Naive thymus-derived CD4-positive, alpha-beta T cell (primary cell): ENCODE measurements at regions not wholly inside any gene's neighbourhood (a gene's known extent, or its start where the extent isn't known, plus 50 kb on each side); places are given as distances from the start of the nearest gene placed in this dataset.
A peak's percentile ranks its signal among the peaks of the same experiment; 100 is the strongest.

Experiments
- ATAC-seq: fragments of 150-1000 bp; cut with Tn5 transposase; 2 replicates; pipeline ENCODE4 v1.10.0; 2021; ENCODE audit warnings: mild to moderate bottlenecking, moderate library complexity
- CTCF ChIA-PET: fragments of 350-600 bp; sonication (Branson Sonifier 250); formaldehyde crosslinking; loops from one replicate; lab custom pipeline; 2021; ENCODE audit warnings: antibody characterized with exemption; lab: Charles Lee
- POLR2A ChIA-PET: fragments of 350-600 bp; sonication (Branson Sonifier 250); formaldehyde crosslinking; loops from one replicate; lab custom pipeline; 2021; ENCODE audit warnings: antibody characterized with exemption, inconsistent platforms; lab: Charles Lee
- DNase-seq, 9 donors: peaks; one replicate each; pipeline versions ENCODE4 v3.0.0 to v3.0.0-alpha.2; 2020 to 2022; ENCODE audit warnings: mixed read lengths in 1 of 9
- H3K27ac ChIP-seq: one replicate; pipeline ENCODE4 v1.7.0; 2013; ENCODE audit warnings: mild to moderate bottlenecking, low read depth, low read length, moderate library complexity
- H3K27me3 ChIP-seq, 2 donors: one replicate each; pipeline ENCODE4 v1.7.0; 2013; ENCODE audit warnings: low read length in 2 of 2, mild to moderate bottlenecking in 2 of 2, moderate library complexity in 2 of 2; ENCODE audit not compliant: control insufficient read depth in 2 of 2, insufficient read depth in 2 of 2
- H3K36me3 ChIP-seq, 3 experiments: 1 replicate in 2 of 3; 2 replicates in 1 of 3; pipeline ENCODE4 v1.7.0; 2013; ENCODE audit warnings: low read length in 3 of 3, mild to moderate bottlenecking in 3 of 3, moderate library complexity in 1 of 3; ENCODE audit not compliant: insufficient read depth in 3 of 3, control insufficient read depth in 2 of 3
- H3K4me1 ChIP-seq, 2 donors: one replicate each; pipeline ENCODE4 v1.7.0; 2013; ENCODE audit warnings: low read length in 2 of 2, mild to moderate bottlenecking in 2 of 2, moderate library complexity in 1 of 2; ENCODE audit not compliant: control insufficient read depth in 2 of 2, insufficient read depth in 2 of 2
- H3K4me3 ChIP-seq: 2 replicates; pipeline ENCODE4 v1.7.0; 2013; ENCODE audit warnings: mild to moderate bottlenecking, low read length
- H3K9me3 ChIP-seq, 3 experiments: 1 replicate in 2 of 3; 2 replicates in 1 of 3; pipeline ENCODE4 v1.7.0; 2013; ENCODE audit warnings: low read length in 3 of 3; ENCODE audit not compliant: control insufficient read depth in 2 of 3
- H3K27ac Mint-ChIP-seq, 9 donors: one replicate each; pipeline ENCODE4 v1.8.0; 2020 to 2022; ENCODE audit warnings: mixed read lengths in 9 of 9, mild to moderate bottlenecking in 8 of 9, moderate library complexity in 5 of 9, inconsistent platforms in 2 of 9
- H3K27me3 Mint-ChIP-seq, 5 donors: one replicate each; pipeline ENCODE4 v1.8.0; 2021 to 2022; ENCODE audit warnings: mixed read lengths in 5 of 5, mild to moderate bottlenecking in 1 of 5
- H3K36me3 Mint-ChIP-seq, 5 donors: one replicate each; pipeline ENCODE4 v1.8.0; 2020 to 2022; ENCODE audit warnings: mixed read lengths in 5 of 5, mild to moderate bottlenecking in 3 of 5, inconsistent platforms in 1 of 5
- H3K4me1 Mint-ChIP-seq, 7 donors: one replicate each; pipeline ENCODE4 v1.8.0; 2020 to 2022; ENCODE audit warnings: mixed read lengths in 7 of 7, mild to moderate bottlenecking in 3 of 7, inconsistent platforms in 1 of 7
- H3K4me3 Mint-ChIP-seq, 10 donors: one replicate each; pipeline ENCODE4 v1.8.0; 2020 to 2022; ENCODE audit warnings: mild to moderate bottlenecking in 10 of 10, mixed read lengths in 10 of 10, moderate library complexity in 6 of 10, inconsistent platforms in 2 of 10
- H3K9me3 Mint-ChIP-seq, 11 donors: one replicate each; pipeline ENCODE4 v1.8.0; 2020 to 2022; ENCODE audit warnings: mixed read lengths in 11 of 11, mild to moderate bottlenecking in 4 of 11, inconsistent platforms in 1 of 11, moderate library complexity in 1 of 11
- intact Hi-C, 2 donors: fragments of 100-400 bp; cut with micrococcal nuclease; formaldehyde crosslinking; loops; one replicate each; pipeline ENCODE4 v1.15.1; 2023

DNA sequence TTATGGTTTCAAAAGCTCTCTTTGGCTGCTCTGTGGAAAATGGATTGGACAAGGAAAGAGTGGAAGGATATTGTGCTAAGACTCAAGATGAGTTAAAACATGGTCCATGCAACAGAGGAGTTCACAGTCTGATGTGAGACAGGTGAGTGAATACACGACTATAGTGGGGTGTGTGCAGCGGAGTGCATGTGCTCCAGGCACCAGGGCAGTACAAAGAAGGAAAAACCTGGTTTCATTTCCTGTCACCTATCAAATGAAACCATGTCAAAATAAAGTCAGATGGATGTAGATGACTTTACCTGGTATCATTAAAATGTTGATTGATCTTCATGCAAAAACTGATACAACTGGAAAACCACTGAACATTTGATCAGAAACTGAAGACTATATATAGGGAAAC is 241.0 kb upstream of the RASGEF1B start:
- Mint-ChIP-seq H3K27ac (no peak overlapping the region), H3K36me3 (no peaks in the 10 kb centered on the region), H3K4me1 (peaks cover 0 to 18% (median 7%) of the 10 kb centered on the region in 7 donors), H3K9me3 (no peaks in the 10 kb centered on the region), H3K4me3 (no peak overlapping the region), H3K27me3 (peaks cover 0 to 23% (median 0%) of the 10 kb centered on the region in 5 donors)
- Histone ChIP-seq H3K27ac (no peak overlapping the region), H3K9me3 (no peaks in the 10 kb centered on the region), H3K4me3 (no peak overlapping the region), H3K4me1 (no peaks in the 10 kb centered on the region), H3K36me3 (no peaks in the 10 kb centered on the region), H3K27me3 (no peaks in the 10 kb centered on the region)
- ChIA-PET POLR2A (no interaction called here), CTCF (no interaction called here)
- ATAC-seq (no peak), DNase-seq (no peak)
- intact Hi-C loops = no loop called here

DNA sequence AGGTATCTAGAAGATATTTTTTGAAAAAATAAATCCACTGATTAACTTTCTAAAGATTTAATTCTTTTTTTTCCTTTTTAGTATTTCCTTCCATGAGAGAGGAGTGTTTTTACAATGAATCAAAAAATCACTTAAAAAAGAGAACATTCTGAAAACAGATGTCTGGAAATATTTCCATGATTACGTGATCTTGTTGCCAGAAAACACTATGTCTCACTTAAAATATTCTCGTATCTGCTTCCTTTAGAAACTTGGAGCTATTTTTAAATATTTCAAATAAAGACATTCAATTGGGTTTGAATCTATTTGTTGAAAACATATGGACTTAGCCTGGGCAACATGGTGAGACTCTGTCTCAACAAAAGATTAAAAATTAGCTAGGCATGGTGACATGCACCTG is 232.8 kb upstream of the RASGEF1B start:
- Histone ChIP-seq H3K4me3 (no peak overlapping the region), H3K36me3 (no peaks in the 10 kb centered on the region), H3K27ac (no peak overlapping the region), H3K9me3 (no peaks in the 10 kb centered on the region), H3K4me1 (no peaks in the 10 kb centered on the region), H3K27me3 (no peaks in the 10 kb centered on the region)
- peaks cover 0 to 3% (median 0%) of the 10 kb centered on the region in 7 donors for H3K4me1 Mint-ChIP-seq
- POLR2A ChIA-PET = interaction anchor here (0.6 kb wide), 1 partner anchor 680 kb away, joined by 3 read pairs; no protein-coding TSS in a partner anchor
- H3K4me3 Mint-ChIP-seq = no peak overlapping the region
- no peak for DNase-seq
- no peaks in the 10 kb centered on the region for H3K27me3 Mint-ChIP-seq
- H3K9me3 Mint-ChIP-seq = no peaks in the 10 kb centered on the region
- intact Hi-C loops = no loop called here
- H3K27ac Mint-ChIP-seq = no peak overlapping the region
- CTCF ChIA-PET = no interaction called here
- no peaks in the 10 kb centered on the region for H3K36me3 Mint-ChIP-seq
- no peak for ATAC-seq

DNA sequence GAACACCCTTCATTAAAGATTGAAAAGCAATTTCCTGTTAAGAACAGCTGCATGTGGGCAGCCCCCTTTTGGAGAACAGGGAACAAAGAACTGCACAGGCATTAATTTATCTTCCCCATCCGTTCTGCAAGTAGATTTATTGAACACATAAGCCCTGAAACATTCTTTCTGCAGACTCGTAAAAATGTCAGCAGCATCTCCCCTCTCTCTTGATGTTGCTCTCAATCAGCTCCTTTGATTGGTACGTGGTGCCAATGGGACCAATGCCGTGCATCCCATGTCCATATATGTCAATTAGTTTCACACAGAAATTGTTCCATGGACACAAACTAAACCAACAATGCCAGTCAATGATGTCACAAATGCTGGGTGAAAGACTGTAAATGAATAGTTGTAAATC is 228.5 kb upstream of the RASGEF1B start:
- DNase-seq = no peak
- POLR2A ChIA-PET = no interaction called here
- no peaks in the 10 kb centered on the region for H3K4me1 Mint-ChIP-seq
- Histone ChIP-seq H3K27ac (no peak overlapping the region), H3K4me3 (no peak overlapping the region), H3K9me3 (no peaks in the 10 kb centered on the region), H3K36me3 (no peaks in the 10 kb centered on the region), H3K27me3 (no peaks in the 10 kb centered on the region), H3K4me1 (no peaks in the 10 kb centered on the region)
- H3K9me3 Mint-ChIP-seq = no peaks in the 10 kb centered on the region
- H3K27ac Mint-ChIP-seq = no peak overlapping the region
- ATAC-seq = no peak
- H3K27me3 Mint-ChIP-seq = no peaks in the 10 kb centered on the region
- no peaks in the 10 kb centered on the region for H3K36me3 Mint-ChIP-seq
- no peak overlapping the region for H3K4me3 Mint-ChIP-seq
- CTCF ChIA-PET = interaction anchor here (1.1 kb wide), 1 partner anchor 15 kb away, joined by 4 read pairs; no protein-coding TSS in a partner anchor
- intact Hi-C loops = no loop called here

DNA sequence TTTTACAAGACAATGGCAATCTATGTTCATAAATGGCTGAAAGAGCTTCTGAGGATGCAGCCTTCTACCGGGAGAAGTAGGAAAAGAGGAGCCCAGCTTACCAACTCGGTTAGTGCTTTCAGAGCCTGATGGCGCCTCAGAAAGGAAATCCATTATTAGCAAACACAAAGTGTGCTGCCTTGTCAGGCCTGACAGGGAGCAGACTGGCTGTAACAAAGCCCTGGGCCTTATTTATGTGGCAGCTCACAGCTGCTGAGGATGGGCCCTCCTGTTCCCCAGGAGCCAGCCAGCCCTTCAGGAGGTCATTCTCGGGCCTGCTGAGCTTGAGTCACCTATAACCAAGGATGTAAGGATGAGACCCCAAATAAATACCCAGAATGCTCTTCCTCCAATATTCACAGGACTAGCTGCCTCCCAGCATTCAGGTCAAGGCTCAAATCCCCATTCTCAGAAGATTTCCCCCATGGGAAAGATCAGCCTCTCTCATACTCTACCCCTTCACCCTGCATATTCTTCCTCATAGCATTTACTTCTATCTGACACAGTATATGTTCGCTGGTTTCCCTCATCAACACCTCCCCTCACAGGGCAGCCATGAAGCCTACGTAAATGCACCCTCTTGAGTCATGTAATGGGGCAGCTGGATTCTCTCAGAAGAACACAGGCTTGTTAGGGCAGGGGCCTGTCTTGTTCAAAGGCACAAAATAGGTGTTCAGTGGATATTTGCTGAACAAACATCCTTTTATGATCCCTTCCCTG is 227.0 kb upstream of the RASGEF1B start:
- Histone ChIP-seq H3K36me3 (no peaks in the 10 kb centered on the region), H3K9me3 (no peaks in the 10 kb centered on the region), H3K4me3 (no peak overlapping the region), H3K27me3 (no peaks in the 10 kb centered on the region), H3K4me1 (no peaks in the 10 kb centered on the region), H3K27ac (no peak overlapping the region)
- intact Hi-C loops = no loop called here
- DNase-seq (no peak), ATAC-seq (no peak)
- H3K27ac Mint-ChIP-seq = peak overlapping the region in 1 of 9 donors; percentile 51
- POLR2A ChIA-PET = no interaction called here
- H3K4me1 Mint-ChIP-seq = no peaks in the 10 kb centered on the region
- H3K36me3 Mint-ChIP-seq = no peaks in the 10 kb centered on the region
- H3K9me3 Mint-ChIP-seq = no peaks in the 10 kb centered on the region
- no peak overlapping the region for H3K4me3 Mint-ChIP-seq
- CTCF ChIA-PET = no interaction called here
- peaks cover 0 to 4% (median 0%) of the 10 kb centered on the region in 5 donors for H3K27me3 Mint-ChIP-seq

DNA sequence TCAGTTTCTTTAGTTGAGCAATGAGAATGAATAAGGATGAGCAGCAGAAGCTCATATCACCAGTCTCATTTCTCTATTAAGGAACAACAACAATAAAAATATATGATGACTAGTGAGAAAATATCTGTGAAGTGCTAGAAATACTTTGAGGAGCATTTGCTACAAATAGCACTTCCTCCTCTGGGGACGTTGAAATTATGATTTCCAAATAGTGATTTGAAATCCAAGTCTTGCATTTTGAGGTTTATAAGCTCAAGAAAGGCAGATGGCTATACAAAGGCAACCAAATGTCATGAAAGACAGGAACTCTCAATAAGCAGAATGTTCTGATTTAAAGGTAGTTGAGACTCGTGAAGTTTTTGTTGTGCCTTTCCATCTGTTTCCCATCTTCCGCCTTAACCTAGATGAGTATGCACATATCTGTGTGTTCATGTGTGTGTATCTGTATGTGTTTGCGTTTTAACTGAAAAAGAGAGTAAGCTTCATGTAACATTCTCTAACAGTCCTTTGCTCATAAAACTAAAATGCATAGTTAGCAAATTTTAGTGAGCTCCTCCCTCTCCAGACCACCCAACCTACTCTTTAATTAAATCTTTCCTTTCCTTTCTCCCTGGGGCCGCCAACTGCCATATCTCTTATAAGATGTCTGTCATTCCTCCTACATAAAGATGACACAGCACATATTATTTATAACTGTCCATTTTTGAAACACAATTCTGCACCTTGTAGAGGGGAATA is 222.6 kb upstream of the RASGEF1B start:
- Mint-ChIP-seq H3K9me3 (no peaks in the 10 kb centered on the region), H3K27ac (no peak overlapping the region), H3K27me3 (peaks cover 0 to 5% (median 0%) of the 10 kb centered on the region in 5 donors), H3K4me1 (no peaks in the 10 kb centered on the region), H3K36me3 (no peaks in the 10 kb centered on the region), H3K4me3 (no peak overlapping the region)
- H3K4me1 ChIP-seq = no peaks in the 10 kb centered on the region
- intact Hi-C loops = no loop called here
- no peaks in the 10 kb centered on the region for H3K36me3 ChIP-seq
- no peaks in the 10 kb centered on the region for H3K27me3 ChIP-seq
- POLR2A ChIA-PET = no interaction called here
- H3K9me3 ChIP-seq = no peaks in the 10 kb centered on the region
- no peak overlapping the region for H3K4me3 ChIP-seq
- CTCF ChIA-PET = no interaction called here
- no peak for DNase-seq
- no peak for ATAC-seq
- H3K27ac ChIP-seq = no peak overlapping the region

DNA sequence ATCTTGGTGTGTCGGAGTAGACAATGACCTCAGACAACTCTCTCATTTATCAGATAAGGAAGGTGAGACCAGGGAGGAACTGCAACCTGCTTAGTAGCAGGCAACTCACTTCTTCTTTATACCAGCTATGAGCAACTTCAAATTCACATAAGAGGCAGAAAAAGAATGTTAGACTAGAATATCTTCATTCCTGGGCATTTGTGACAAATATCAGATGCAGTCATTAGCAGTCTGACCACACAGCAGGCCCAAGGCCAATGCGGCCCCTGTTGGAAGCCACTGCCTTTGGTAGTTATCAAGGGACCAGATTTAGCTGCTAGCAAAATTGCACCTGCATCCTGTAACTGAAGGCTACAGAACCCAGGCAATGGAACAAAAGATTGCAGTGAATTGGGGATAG is 219.2 kb upstream of the RASGEF1B start:
- Mint-ChIP-seq H3K27ac (peak overlapping the region in 1 of 9 donors; percentile 39), H3K4me3 (no peak overlapping the region), H3K9me3 (no peaks in the 10 kb centered on the region), H3K36me3 (peaks cover 0 to 2% (median 0%) of the 10 kb centered on the region in 5 donors), H3K4me1 (no peaks in the 10 kb centered on the region), H3K27me3 (peaks cover 0 to 7% (median 0%) of the 10 kb centered on the region in 5 donors)
- ChIA-PET CTCF (no interaction called here), POLR2A (no interaction called here)
- Histone ChIP-seq H3K9me3 (no peaks in the 10 kb centered on the region), H3K27ac (no peak overlapping the region), H3K27me3 (no peaks in the 10 kb centered on the region), H3K4me3 (no peak overlapping the region), H3K4me1 (no peaks in the 10 kb centered on the region), H3K36me3 (no peaks in the 10 kb centered on the region)
- intact Hi-C loops = no loop called here
- DNase-seq (no peak), ATAC-seq (no peak)
